PC-9 (cell line): ENCODE measurements at regions not wholly inside any gene's neighbourhood (a gene's known extent, or its start where the extent isn't known, plus 50 kb on each side); places are given as distances from the start of the nearest gene placed in this dataset.
"Not testable (repeated sequence)": the region's sequence is repeated elsewhere in the genome, so short reads cannot be mapped to it uniquely, and the experiment has no call there.

Experiments used
- BruUV-seq: library from RNA; stranded (reverse); fragments of 400-500 nt; replicated peaks from 2 replicates; lab custom pipeline; 2021; lab: Mats Ljungman, UMichigan
- CTCF ChIA-PET: fragments of 300-600 bp; sonication (Branson Sonifier 250); formaldehyde crosslinking; loops from one replicate; lab custom pipeline; 2022; ENCODE audit warnings: antibody characterized with exemption; lab: Charles Lee
- POLR2A ChIA-PET: fragments of 300-600 bp; sonication (Branson Sonifier 250); formaldehyde crosslinking; loops from one replicate; lab custom pipeline; 2022; ENCODE audit warnings: antibody characterized with exemption; ENCODE audit not compliant: unreplicated experiment; lab: Charles Lee
- DNase-seq, 2 experiments: peaks; one replicate each; pipeline versions ENCODE4 v3.0.0 to v3.0.0-alpha.2; 2015 to 2022; ENCODE audit warnings: mixed read lengths in 1 of 2
- H2AFZ ChIP-seq: fragments of 200-600 bp; sonication (generic); 2 replicates; pipeline ENCODE4 v1.8.1; 2017; ENCODE audit warnings: antibody characterized with exemption
- H3F3A ChIP-seq: fragments of 200-600 bp; sonication (generic); 2 replicates; pipeline ENCODE4 v1.8.1; 2017; ENCODE audit warnings: antibody characterized with exemption, mild to moderate bottlenecking, low read depth; ENCODE audit not compliant: insufficient read depth
- H3K27ac ChIP-seq: fragments of 200-600 bp; sonication (generic); 2 replicates; pipeline ENCODE4 v1.6.1; 2016; ENCODE audit warnings: mixed run types
- H3K27me3 ChIP-seq: fragments of 200-600 bp; sonication (generic); 2 replicates; pipeline ENCODE4 v1.6.1; 2016; ENCODE audit warnings: low read depth, mixed run types; ENCODE audit not compliant: insufficient read depth
- H3K36me3 ChIP-seq: fragments of 200-600 bp; sonication (generic); 2 replicates; pipeline ENCODE4 v1.6.1; 2016; ENCODE audit warnings: low read depth, mixed run types
- H3K4me1 ChIP-seq: fragments of 200-600 bp; sonication (generic); replicated peaks from 2 replicates; pipeline ENCODE4 v1.6.1; 2016; ENCODE audit warnings: mixed run types; ENCODE audit not compliant: insufficient read depth
- H3K4me2 ChIP-seq: fragments of 200-600 bp; sonication (generic); 2 replicates; pipeline ENCODE4 v1.6.1; 2017; ENCODE audit warnings: mixed run types
- H3K4me3 ChIP-seq: fragments of 200-600 bp; sonication (generic); 2 replicates; pipeline ENCODE4 v1.6.1; 2016; ENCODE audit warnings: mixed run types
- H3K79me2 ChIP-seq: fragments of 200-600 bp; sonication (generic); 2 replicates; pipeline ENCODE4 v1.6.1; 2017; ENCODE audit warnings: low read depth, mixed run types
- H3K9me2 ChIP-seq: fragments of 200-600 bp; sonication (generic); 2 replicates; pipeline ENCODE4 v1.8.1; 2017; ENCODE audit warnings: mild to moderate bottlenecking; ENCODE audit not compliant: insufficient read depth
- H3K9me3 ChIP-seq: fragments of 200-600 bp; sonication (generic); 2 replicates; pipeline ENCODE4 v1.8.1; 2016; ENCODE audit warnings: low read depth; ENCODE audit not compliant: insufficient read depth
- H4K20me1 ChIP-seq: fragments of 200-600 bp; sonication (generic); 2 replicates; pipeline ENCODE4 v1.8.1; 2017; ENCODE audit not compliant: insufficient read depth
- CTCF ChIP-seq: fragments of 200-600 bp; sonication (generic); conservative IDR thresholded peaks from 2 replicates; pipeline ENCODE4 v1.6.1; 2017; ENCODE audit warnings: mixed run types, antibody characterized with exemption, mild to moderate bottlenecking, moderate library complexity
- EZH2 ChIP-seq: fragments of 200-600 bp; sonication (generic); IDR thresholded peaks from 2 replicates; pipeline ENCODE4 v1.8.0; 2017; ENCODE audit warnings: antibody characterized with exemption, low read depth
- intact Hi-C: fragments of 100-400 bp; cut with micrococcal nuclease; formaldehyde crosslinking; loops from one replicate; pipeline ENCODE4 v1.10.0; 2022; ENCODE audit not compliant: unreplicated experiment

GRCh38 chr2:239830121-239831000 is 194.8 kb downstream of the NDUFA10 start:
- ChIA-PET CTCF (no interaction called here), POLR2A (no interaction called here)
- Histone ChIP-seq H3K4me1 (no peaks in the 10 kb centered on the region), H3K4me2 (no peak overlapping the region), H3F3A (no peaks in the 10 kb centered on the region), H3K27me3 (peaks cover 99% of the 10 kb centered on the region), H3K9me3 (no peaks in the 10 kb centered on the region), H3K9me2 (no peaks in the 10 kb centered on the region), H2AFZ (no peak overlapping the region), H3K27ac (no peak overlapping the region), H4K20me1 (no peaks in the 10 kb centered on the region), H3K4me3 (no peak overlapping the region), H3K36me3 (no peaks in the 10 kb centered on the region), H3K79me2 (no peaks in the 10 kb centered on the region)
- BruUV-seq, result no TSS peak
- DNase-seq, result no peak
- intact Hi-C loops, result no loop called here
- no peak for TF ChIP-seq EZH2
- no peak for TF ChIP-seq CTCF

GRCh38 chr2:239829326-239829725 is 195.8 kb downstream of the NDUFA10 start:
- Histone ChIP-seq H3K4me3 (no peak overlapping the region), H3K36me3 (no peaks in the 10 kb centered on the region), H3F3A (no peaks in the 10 kb centered on the region), H3K4me2 (no peak overlapping the region), H2AFZ (no peak overlapping the region), H3K79me2 (no peaks in the 10 kb centered on the region), H4K20me1 (no peaks in the 10 kb centered on the region), H3K9me2 (no peaks in the 10 kb centered on the region), H3K9me3 (no peaks in the 10 kb centered on the region), H3K27me3 (peaks cover 95% of the 10 kb centered on the region), H3K27ac (no peak overlapping the region), H3K4me1 (no peaks in the 10 kb centered on the region)
- ChIA-PET CTCF (no interaction called here), POLR2A (no interaction called here)
- no TSS peak for BruUV-seq
- TF ChIP-seq CTCF (no peak), EZH2 (no peak)
- DNase-seq, result no peak
- intact Hi-C loops, result no loop called here

GRCh38 chr2:239828973-239829275 is 196.2 kb downstream of the NDUFA10 start:
- H3K4me1 ChIP-seq, POLR2A ChIA-PET, H3K9me2 ChIP-seq, H3K4me3 ChIP-seq, H3K36me3 ChIP-seq, H2AFZ ChIP-seq, H3K9me3 ChIP-seq, H4K20me1 ChIP-seq, H3F3A ChIP-seq, DNase-seq, H3K79me2 ChIP-seq, H3K4me2 ChIP-seq, H3K27ac ChIP-seq, intact Hi-C loops, CTCF ChIA-PET, BruUV-seq: not testable (repeated sequence)
- peaks cover 94% of the 10 kb centered on the region for H3K27me3 ChIP-seq
